Suppressor macrophage treated with lipopolysaccharide for 4 hours (primary cell): ENCODE measurements at regions not wholly inside any gene's neighbourhood (a gene's known extent, or its start where the extent isn't known, plus 50 kb on each side); places are given as distances from the start of the nearest gene placed in this dataset.
A peak's percentile ranks its signal among the peaks of the same experiment; 100 is the strongest.
"Not testable (repeated sequence)": the region's sequence is repeated elsewhere in the genome, so short reads cannot be mapped to it uniquely, and the experiment has no call there.

ENCODE experiments used
- DNase-seq: peaks from one replicate; pipeline ENCODE4 v3.0.0-alpha.2; 2020

GRCh38 chr3:18236726-18237125 lies 188.4 kb downstream of the SATB1 start:
- no peak for DNase-seq

GRCh38 chr3:18234717-18235335 lies 190.3 kb downstream of the SATB1 start:
- DNase-seq: no peak

- no peak for DNase-seq
Measured at GRCh38 chr3:18233987-18234716, 191.0 kb downstream of the SATB1 start.

- DNase-seq: no peak
Measured at GRCh38 chr3:18232317-18232716, 192.8 kb downstream of the SATB1 start.

GRCh38 chr3:18228060-18228459 lies 197.1 kb downstream of the SATB1 start:
- DNase-seq: no peak

- DNase-seq: no peak
Measured at GRCh38 chr3:18225709-18226108, 199.4 kb downstream of the SATB1 start.

- no peak for DNase-seq
Measured at GRCh38 chr3:18224426-18224825, 200.7 kb downstream of the SATB1 start.

- DNase-seq: no peak
Measured at GRCh38 chr3:18223974-18224373, 201.2 kb downstream of the SATB1 start.

- DNase-seq: peak; percentile 50
Measured at GRCh38 chr3:18223571-18223970, 201.6 kb downstream of the SATB1 start.

GRCh38 chr3:18222686-18223085 lies 202.5 kb downstream of the SATB1 start:
- no peak for DNase-seq

- no peak for DNase-seq
Measured at GRCh38 chr3:18217507-18218174, 207.5 kb downstream of the SATB1 start.

- no peak for DNase-seq
Measured at GRCh38 chr3:18216996-18217395, 208.1 kb downstream of the SATB1 start.

- no peak for DNase-seq
Measured at GRCh38 chr3:18215639-18216038, 209.5 kb downstream of the SATB1 start.

- DNase-seq: no peak
Measured at GRCh38 chr3:18211116-18211515, 214.0 kb downstream of the SATB1 start.

GRCh38 chr3:18208856-18209255 lies 216.3 kb downstream of the SATB1 start:
- peak; percentile 50 for DNase-seq

- DNase-seq: no peak
Measured at GRCh38 chr3:18208091-18208490, 217.0 kb downstream of the SATB1 start.

GRCh38 chr3:18207226-18207625 lies 217.9 kb downstream of the SATB1 start:
- DNase-seq: no peak

GRCh38 chr3:18205701-18206100 lies 219.4 kb downstream of the SATB1 start:
- DNase-seq: not testable (repeated sequence)

GRCh38 chr3:18201315-18201714 lies 223.8 kb downstream of the SATB1 start:
- no peak for DNase-seq

- no peak for DNase-seq
Measured at GRCh38 chr3:18199757-18200156, 225.4 kb downstream of the SATB1 start.

GRCh38 chr3:18195836-18196235 lies 229.3 kb downstream of the SATB1 start:
- DNase-seq: no peak

GRCh38 chr3:18194431-18194830 lies 230.7 kb downstream of the SATB1 start:
- DNase-seq: peak; percentile 12

- DNase-seq: no peak
Measured at GRCh38 chr3:18190646-18191045, 234.5 kb downstream of the SATB1 start.
